ENCODE measurements at regions not wholly inside any gene's neighbourhood (a gene's known extent, or its start where the extent isn't known, plus 50 kb on each side); places are given as distances from the start of the nearest gene placed in this dataset.
"Not testable (repeated sequence)": the region's sequence is repeated elsewhere in the genome, so short reads cannot be mapped to it uniquely, and the experiment has no call there.

DNA sequence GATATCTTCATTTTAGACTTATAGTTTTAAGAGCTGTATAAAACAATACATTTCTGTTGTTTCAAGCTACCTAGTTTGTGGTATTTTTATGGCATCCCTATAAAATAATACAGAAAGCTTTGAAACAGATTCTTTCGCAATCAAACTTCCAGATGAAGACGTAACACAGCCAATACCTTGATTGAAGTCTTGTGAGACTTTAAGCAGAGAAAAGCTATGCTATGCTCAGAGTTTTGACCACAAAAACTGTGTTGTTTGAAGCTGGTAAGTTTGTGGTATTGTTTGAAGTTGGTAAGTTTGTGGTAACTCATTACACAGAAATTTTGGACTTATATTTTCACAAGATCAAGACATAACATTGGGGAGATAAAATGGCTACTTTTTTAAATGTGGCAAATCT is 201.8 kb upstream of the UGT8 start:
- Mint-ChIP-seq H3K4me3 (no peak overlapping the region), H3K27ac (no peak overlapping the region), H3K36me3 (no peaks in the 10 kb centered on the region), H3K4me1 (no peaks in the 10 kb centered on the region), H3K9me3 (no peaks in the 10 kb centered on the region)
- no peak for ATAC-seq
- no peak for DNase-seq (ENCODE audit: low spot score in 2 of 2)

DNA sequence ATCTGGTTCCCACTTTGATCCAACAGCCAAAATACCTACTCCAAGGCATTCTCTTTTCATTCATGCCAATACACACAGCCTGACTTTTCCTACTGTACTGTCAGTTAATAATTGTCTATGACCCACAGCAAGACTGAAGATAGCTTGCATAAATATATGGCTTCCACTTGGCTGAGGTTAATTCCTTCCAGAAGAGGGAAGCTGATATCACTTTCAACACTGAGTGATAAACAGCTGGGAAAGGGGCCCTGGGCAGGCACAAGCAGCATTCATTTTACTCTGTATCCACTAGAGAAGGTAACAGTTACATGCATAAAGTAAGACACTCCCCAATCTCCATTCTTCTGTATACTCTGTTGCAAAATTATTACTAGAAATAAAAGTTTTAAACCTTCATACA is 200.2 kb upstream of the UGT8 start:
- Mint-ChIP-seq H3K4me1 (no peaks in the 10 kb centered on the region), H3K4me3 (no peak overlapping the region), H3K27ac (no peak overlapping the region), H3K9me3 (no peaks in the 10 kb centered on the region), H3K36me3 (no peaks in the 10 kb centered on the region)
- DNase-seq (ENCODE audit: low spot score in 2 of 2) (no peak), ATAC-seq (no peak)

DNA sequence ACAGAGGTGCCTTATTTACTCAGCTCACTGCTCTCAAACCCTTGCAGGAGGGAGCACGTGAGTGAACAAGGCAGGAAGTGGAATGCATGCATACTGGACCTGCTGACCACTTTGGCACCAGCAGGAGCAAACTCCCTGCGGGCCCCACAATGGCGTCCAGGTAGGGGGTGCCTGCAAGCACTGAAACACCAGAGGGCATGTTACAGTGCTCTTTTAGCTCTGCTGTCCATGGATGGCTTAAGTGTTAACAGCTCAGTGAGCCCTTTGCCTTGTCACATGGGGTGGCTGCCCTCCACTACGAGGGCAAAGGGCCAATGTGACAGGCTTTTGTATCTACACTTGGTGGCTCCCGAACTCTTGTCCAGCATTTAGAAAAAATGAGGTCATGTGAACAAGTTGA is 199.5 kb upstream of the UGT8 start:
- Mint-ChIP-seq H3K4me3 (no peak overlapping the region), H3K27ac (no peak overlapping the region), H3K9me3 (no peaks in the 10 kb centered on the region), H3K36me3 (no peaks in the 10 kb centered on the region), H3K4me1 (no peaks in the 10 kb centered on the region)
- DNase-seq (ENCODE audit: low spot score in 2 of 2) (no peak), ATAC-seq (no peak)

DNA sequence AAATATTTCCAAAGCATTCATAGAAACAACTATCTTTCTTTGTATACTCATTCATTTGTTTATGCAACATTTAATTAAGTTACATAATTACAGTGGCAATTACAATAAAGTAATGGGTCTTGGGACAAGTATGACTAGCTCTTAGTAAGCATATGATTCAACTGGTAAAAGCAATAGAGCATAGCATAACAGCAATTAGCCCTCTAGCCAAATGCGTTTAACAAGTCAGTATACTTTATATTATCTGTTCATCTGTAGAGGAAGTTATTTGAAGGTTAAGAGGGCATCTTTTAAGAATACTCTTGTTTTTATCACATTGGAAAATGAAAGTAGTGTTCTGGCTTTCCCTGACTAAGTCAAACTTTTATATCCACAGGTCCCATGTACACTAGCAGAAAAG is 198.1 kb upstream of the UGT8 start:
- no peak for DNase-seq (ENCODE audit: low spot score in 2 of 2)
- ATAC-seq, result no peak
- Mint-ChIP-seq H3K9me3 (peaks cover 2% of the 10 kb centered on the region), H3K36me3 (no peaks in the 10 kb centered on the region), H3K4me3 (no peak overlapping the region), H3K27ac (no peak overlapping the region), H3K4me1 (no peaks in the 10 kb centered on the region)

GRCh38 chr4:114401483-114401882 is 197.1 kb upstream of the UGT8 start:
- DNase-seq (ENCODE audit: low spot score in 2 of 2), result no peak
- Mint-ChIP-seq H3K4me3 (no peak overlapping the region), H3K9me3 (peaks cover 2% of the 10 kb centered on the region), H3K4me1 (no peaks in the 10 kb centered on the region), H3K27ac (no peak overlapping the region), H3K36me3 (no peaks in the 10 kb centered on the region)
- ATAC-seq, result no peak

DNA sequence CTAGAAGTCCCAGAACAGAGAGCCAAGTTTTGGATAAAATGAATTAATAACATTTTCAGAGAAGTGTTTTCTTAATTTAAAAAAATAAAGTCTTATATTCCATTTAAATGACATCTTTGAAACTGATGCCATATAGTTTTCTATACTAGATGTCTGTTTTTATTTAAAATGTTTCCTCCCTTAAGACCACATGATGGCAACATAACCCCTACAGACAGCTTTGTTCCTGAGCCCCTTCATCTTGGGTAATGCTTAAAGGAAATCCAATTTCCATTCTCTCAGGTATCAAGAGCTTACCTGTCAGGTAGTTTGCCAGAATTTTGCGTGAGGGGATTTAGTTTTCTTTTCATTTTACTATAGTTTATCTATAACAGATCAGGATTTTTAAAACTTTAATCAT is 181.4 kb upstream of the UGT8 start:
- no peak for ATAC-seq
- no peak overlapping the region for H3K27ac Mint-ChIP-seq
- no peak for DNase-seq (ENCODE audit: low spot score in 2 of 2)
- peaks cover 3% of the 10 kb centered on the region for H3K9me3 Mint-ChIP-seq
- H3K36me3 Mint-ChIP-seq, result no peaks in the 10 kb centered on the region
- no peak overlapping the region for H3K4me3 Mint-ChIP-seq
- no peaks in the 10 kb centered on the region for H3K4me1 Mint-ChIP-seq

DNA sequence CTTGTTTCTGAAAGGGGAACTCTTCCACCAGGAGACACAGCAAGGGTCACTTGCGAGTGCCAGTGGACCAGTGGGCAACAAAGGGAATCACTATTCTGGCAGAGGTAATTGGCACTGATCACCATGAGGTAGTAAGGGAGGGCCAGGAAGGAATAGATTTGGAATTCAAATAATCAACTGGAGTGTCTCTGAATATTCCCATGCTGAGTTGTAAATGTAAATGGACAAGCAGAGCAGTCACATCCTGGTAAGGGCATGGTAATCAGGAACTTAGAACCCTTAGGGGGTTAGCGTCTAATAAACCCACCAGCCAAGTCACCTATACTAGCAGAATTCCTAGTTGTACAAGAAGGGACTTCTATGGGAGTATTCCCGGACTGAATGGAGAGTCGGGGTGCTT is 178.5 kb upstream of the UGT8 start:
- peaks cover 3% of the 10 kb centered on the region for H3K9me3 Mint-ChIP-seq
- no peak overlapping the region for H3K4me3 Mint-ChIP-seq
- DNase-seq (ENCODE audit: low spot score in 2 of 2) (no peak), ATAC-seq (no peak)
- H3K27ac Mint-ChIP-seq, result no peak overlapping the region
- H3K4me1 Mint-ChIP-seq, result no peaks in the 10 kb centered on the region
- H3K36me3 Mint-ChIP-seq, result no peaks in the 10 kb centered on the region

DNA sequence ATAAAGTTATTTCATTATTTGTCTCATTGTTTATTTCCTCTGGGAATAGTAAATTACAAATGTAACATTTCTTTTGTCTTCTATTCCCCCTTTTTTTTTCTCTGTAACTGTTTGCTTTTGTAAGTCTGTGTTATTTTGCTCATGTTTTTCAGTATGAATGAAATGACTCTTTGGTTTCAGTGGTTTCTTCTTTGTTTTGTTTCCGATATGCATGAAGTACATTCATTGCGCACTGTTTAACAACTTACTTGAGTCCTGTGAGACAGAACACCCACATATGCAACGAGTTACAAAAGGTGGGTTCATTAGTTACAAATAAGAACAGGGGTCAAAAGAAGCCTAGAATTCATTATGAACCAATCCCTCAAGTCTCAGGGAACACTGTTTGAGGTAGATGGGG is 175.0 kb upstream of the UGT8 start:
- Mint-ChIP-seq H3K9me3 (no peaks in the 10 kb centered on the region), H3K27ac (no peak overlapping the region), H3K4me3 (no peak overlapping the region), H3K36me3 (no peaks in the 10 kb centered on the region), H3K4me1 (no peaks in the 10 kb centered on the region)
- peak; percentile 71 for ATAC-seq
- DNase-seq (ENCODE audit: low spot score in 2 of 2), result no peak

DNA sequence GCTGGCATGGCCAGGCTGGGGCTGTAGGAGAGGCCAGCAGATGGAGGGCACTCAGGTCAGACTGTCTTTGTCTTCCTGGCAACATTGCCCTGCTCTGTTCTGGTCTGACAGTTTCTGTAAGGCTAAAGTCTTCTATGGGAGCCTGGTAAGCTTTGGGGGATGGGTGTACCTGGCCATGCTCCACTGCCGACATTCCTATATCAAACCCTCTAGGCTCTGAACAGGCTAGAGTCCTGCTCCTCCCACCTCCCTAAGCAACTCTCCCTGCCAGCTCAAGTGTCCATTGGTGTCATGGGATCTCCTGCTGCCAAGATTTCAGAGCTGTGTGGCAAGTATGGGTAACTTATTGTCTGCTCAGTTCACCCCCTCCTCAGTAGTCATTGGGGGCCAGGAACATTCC is 163.5 kb upstream of the UGT8 start:
- Mint-ChIP-seq H3K4me1 (no peaks in the 10 kb centered on the region), H3K9me3 (peaks cover 6% of the 10 kb centered on the region), H3K27ac (no peak overlapping the region), H3K4me3 (no peak overlapping the region), H3K36me3 (no peaks in the 10 kb centered on the region)
- ATAC-seq (peak; percentile 21), DNase-seq (ENCODE audit: low spot score in 2 of 2) (no peak)

DNA sequence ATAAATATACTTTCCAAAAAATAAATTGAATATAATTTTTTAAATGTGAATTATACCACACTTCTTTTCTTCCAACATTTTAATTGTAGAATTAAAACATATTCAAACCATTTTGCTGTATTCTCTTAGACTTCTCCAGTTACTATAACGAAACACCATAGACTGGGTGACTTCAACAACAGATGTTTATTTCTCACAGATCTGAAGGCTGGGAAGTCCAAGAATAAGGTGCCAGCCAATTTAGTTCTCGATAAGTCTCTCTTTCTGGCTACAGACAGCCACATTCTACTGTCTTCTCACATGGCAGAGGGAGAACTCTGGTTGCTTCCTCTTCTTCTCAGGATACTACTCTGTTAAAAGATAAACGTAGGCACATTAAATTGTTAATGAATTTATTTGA is 155.8 kb upstream of the UGT8 start:
- Mint-ChIP-seq H3K4me1 (no peaks in the 10 kb centered on the region), H3K27ac (no peak overlapping the region), H3K9me3 (no peaks in the 10 kb centered on the region), H3K36me3 (no peaks in the 10 kb centered on the region), H3K4me3 (no peak overlapping the region)
- no peak for ATAC-seq
- DNase-seq (ENCODE audit: low spot score in 2 of 2), result no peak

- Mint-ChIP-seq H3K4me3 (no peak overlapping the region), H3K9me3 (no peaks in the 10 kb centered on the region), H3K36me3 (no peaks in the 10 kb centered on the region), H3K27ac (no peak overlapping the region), H3K4me1 (no peaks in the 10 kb centered on the region)
- DNase-seq (ENCODE audit: low spot score in 2 of 2) (no peak), ATAC-seq (no peak)
These were observed 154.4 kb upstream of the UGT8 start for GRCh38 chr4:114444211-114444610.

DNA sequence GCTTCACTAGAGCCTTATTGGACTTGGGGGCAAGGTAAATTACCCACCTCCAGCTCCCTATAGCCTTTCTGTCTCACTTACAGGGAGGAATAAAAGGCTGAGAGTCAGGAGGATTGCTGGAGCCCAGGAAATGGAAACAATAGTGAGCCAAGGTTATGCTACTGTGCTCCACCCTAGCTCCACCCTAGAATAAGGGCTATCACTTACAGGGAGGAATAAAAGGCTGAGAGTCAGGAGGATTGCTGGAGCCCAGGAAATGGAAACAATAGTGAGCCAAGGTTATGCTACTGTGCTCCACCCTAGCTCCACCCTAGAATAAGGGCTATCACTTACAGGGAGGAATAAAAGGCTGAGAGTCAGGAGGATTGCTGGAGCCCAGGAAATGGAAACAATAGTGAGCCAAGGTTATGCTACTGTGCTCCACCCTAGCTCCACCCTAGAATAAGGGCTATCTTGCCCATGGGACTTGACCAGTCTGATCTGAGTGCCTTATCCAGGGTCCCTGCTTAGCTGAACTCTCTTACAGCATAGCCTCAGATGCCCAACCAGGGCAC is 150.6 kb upstream of the UGT8 start:
- ATAC-seq, result peak; percentile 36
- H3K4me1 Mint-ChIP-seq; H3K4me3 Mint-ChIP-seq; H3K9me3 Mint-ChIP-seq; H3K36me3 Mint-ChIP-seq; DNase-seq (ENCODE audit: low spot score in 2 of 2); H3K27ac Mint-ChIP-seq: not testable (repeated sequence)

DNA sequence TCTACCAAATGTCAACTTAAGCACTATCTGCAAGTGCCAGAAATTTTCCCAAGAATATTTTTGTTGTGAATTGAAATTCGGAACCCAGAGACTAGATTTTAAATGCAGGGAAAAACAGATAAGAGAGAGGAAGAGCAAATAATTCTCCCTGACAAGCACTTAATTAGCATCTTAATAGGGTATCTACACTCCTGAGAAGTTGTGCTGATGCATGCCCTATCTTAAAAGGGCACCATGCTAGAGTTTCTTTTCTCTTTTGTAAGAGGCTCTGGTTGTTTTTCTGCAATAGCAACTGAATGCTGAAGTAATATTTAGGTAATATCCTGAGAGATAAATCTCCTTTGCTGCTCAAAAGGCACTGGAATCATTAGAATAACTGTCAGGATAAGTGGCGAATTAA is 139.9 kb upstream of the UGT8 start:
- DNase-seq (ENCODE audit: low spot score in 2 of 2) (no peak), ATAC-seq (no peak)
- Mint-ChIP-seq H3K4me3 (no peak overlapping the region), H3K9me3 (peaks cover 4% of the 10 kb centered on the region), H3K36me3 (no peaks in the 10 kb centered on the region), H3K27ac (no peak overlapping the region), H3K4me1 (no peaks in the 10 kb centered on the region)

- Mint-ChIP-seq H3K9me3 (no peaks in the 10 kb centered on the region), H3K4me1 (no peaks in the 10 kb centered on the region), H3K27ac (no peak overlapping the region), H3K4me3 (no peak overlapping the region), H3K36me3 (no peaks in the 10 kb centered on the region)
- DNase-seq (ENCODE audit: low spot score in 2 of 2) (no peak), ATAC-seq (no peak)
These were observed 133.8 kb upstream of the UGT8 start for GRCh38 chr4:114464726-114465272.

DNA sequence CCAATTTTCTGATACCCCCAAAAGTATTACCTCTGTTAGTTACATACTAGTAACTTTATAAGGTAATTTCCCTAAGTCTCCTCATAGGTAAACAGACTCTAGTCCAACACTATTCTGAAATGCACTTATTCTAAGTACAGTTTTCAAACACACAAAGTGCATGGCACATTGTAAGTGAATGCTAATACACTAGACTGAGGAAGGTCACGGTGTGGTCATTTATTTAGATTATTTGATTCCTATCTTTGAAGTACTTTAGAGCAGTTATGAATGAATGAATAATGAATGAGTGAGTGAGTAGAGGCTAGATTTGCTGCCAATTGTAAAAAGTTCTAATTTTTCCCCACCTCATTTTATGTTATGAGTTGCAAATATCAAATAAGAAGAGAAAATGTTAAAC is 132.8 kb upstream of the UGT8 start:
- no peak for ATAC-seq
- Mint-ChIP-seq H3K4me3 (no peak overlapping the region), H3K36me3 (no peaks in the 10 kb centered on the region)

DNA sequence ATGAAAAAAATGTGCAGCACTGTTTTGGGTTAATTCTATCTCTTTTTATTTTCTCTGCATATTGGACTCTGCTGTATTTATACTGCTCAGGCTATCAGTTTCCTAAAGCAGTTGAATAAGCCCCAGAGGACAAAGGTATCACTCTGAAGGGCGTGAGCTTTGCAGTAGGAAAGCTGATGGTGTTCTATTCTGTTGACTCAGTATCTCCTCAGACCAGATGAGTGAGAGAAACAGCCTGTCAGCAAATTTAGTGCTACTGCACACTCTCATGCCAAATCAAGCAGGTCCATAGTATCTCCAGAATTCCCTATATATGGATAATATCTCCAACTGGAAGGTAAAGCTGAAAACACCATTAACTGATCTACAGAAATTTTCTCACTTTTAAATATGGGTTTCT is 132.3 kb upstream of the UGT8 start:
- Mint-ChIP-seq H3K27ac (no peak overlapping the region), H3K36me3 (no peaks in the 10 kb centered on the region), H3K4me3 (no peak overlapping the region), H3K9me3 (no peaks in the 10 kb centered on the region), H3K4me1 (no peaks in the 10 kb centered on the region)
- ATAC-seq, result no peak
- no peak for DNase-seq (ENCODE audit: low spot score in 2 of 2)

More for the DNA sequence above, 132.8 kb upstream of the UGT8 start:
- no peaks in the 10 kb centered on the region for H3K9me3 Mint-ChIP-seq
- no peak for DNase-seq (ENCODE audit: low spot score in 2 of 2)
- H3K27ac Mint-ChIP-seq, result no peak overlapping the region
- H3K4me1 Mint-ChIP-seq, result no peaks in the 10 kb centered on the region
